ENCODE measurements at regions not wholly inside any gene's neighbourhood (a gene's known extent, or its start where the extent isn't known, plus 50 kb on each side); places are given as distances from the start of the nearest gene placed in this dataset.

DNA sequence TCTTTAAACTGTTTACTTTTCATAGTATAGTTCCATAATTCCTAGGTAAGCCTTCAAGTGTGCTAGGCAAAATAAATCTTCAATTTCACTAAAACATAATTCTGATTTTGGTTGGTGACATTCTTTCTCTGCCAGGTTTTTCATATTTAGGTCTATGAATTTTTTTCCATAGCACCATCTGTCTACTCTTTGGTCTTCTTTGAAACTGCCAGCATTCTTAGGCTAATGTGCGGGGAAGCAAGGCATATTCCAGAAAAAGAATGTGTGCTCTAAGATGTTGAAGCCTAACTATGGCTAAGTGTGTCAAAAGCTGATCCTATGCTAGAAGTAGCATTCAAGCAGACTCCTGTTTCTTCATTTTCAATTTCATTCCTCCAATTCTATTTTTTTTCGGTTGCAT, 213.9 kb upstream of the C11orf87 start:
- Histone ChIP-seq H4K20me1 (replicated peaks; ENCODE audit: control insufficient read depth, insufficient read depth, low read length) (no peaks in the 10 kb centered on the region), H3K4me2 (ENCODE audit: insufficient read depth, low read length) (no peak overlapping the region), H3K27ac (ENCODE audit: extremely low read depth, low read depth, low read length) (no peak overlapping the region), H3K9me1 (ENCODE audit: control insufficient read depth, insufficient read depth, low read length) (no peaks in the 10 kb centered on the region), H3K27me3 (ENCODE audit: control insufficient read depth in 2 of 2, insufficient read depth in 2 of 2, low read length in 2 of 2) (no peaks in the 10 kb centered on the region), H2AFZ (ENCODE audit: low read depth, low read length) (no peak overlapping the region), H3K79me2 (ENCODE audit: control insufficient read depth, insufficient read depth, low read length) (no peaks in the 10 kb centered on the region), H3K4me1 (replicated peaks in 1 of 2; ENCODE audit: control insufficient read depth in 2 of 2, insufficient read depth in 2 of 2, low read length in 2 of 2) (no peaks in the 10 kb centered on the region), H3K4me3 (no peak overlapping the region), H3K36me3 (ENCODE audit: control insufficient read depth, insufficient read depth, low read length) (no peaks in the 10 kb centered on the region), H3K9ac (ENCODE audit: insufficient read depth in 1 of 2, low read depth in 2 of 2, low read length in 2 of 2) (no peak overlapping the region), H3K9me3 (replicated peaks; ENCODE audit: control insufficient read depth, insufficient read depth, low read depth, low read length) (no peaks in the 10 kb centered on the region)
- ATAC-seq, result no peak
- WGBS (ENCODE audit: insufficient coverage, low coverage, missing lambda C conversion rate), result 3% methylated on average over 2 of the region's 2 CpGs
- TF ChIP-seq BRD4 (IDR thresholded peaks at IDR 0.05) (no peak), MTA3 (IDR thresholded peaks at IDR 0.05; ENCODE audit: borderline replicate concordance) (no peak), POLR2AphosphoS2 (IDR thresholded peaks at IDR 0.05; ENCODE audit: low read length) (no peak), CSDE1 (IDR thresholded peaks at IDR 0.05) (no peak), E4F1 (CRISPR knock-in tag; IDR thresholded peaks at IDR 0.05; ENCODE audit: borderline replicate concordance) (no peak), ARID2 (IDR thresholded peaks at IDR 0.05) (no peak)
- TF ChIP-seq, protein P1, sequence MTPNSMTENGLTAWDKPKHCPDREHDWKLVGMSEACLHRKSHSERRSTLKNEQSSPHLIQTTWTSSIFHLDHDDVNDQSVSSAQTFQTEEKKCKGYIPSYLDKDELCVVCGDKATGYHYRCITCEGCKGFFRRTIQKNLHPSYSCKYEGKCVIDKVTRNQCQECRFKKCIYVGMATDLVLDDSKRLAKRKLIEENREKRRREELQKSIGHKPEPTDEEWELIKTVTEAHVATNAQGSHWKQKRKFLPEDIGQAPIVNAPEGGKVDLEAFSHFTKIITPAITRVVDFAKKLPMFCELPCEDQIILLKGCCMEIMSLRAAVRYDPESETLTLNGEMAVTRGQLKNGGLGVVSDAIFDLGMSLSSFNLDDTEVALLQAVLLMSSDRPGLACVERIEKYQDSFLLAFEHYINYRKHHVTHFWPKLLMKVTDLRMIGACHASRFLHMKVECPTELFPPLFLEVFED (CRISPR knock-in tag; conservative IDR thresholded peaks at IDR 0.05), result no peak
- in situ Hi-C loops (cut with MboI), result no loop called here
- FAIRE-seq, result no peak
- CTCF ChIA-PET (ENCODE audit: low intra/inter-chr PET ratio), result no interaction called here
- no TSS peak for BruUV-seq (replicated peaks)
- POLR2A ChIA-PET, result no interaction called here
- no peak for DNase-seq (ENCODE audit: extremely low read depth in 1 of 4, low spot score in 3 of 4)
- intact Hi-C loops (cut with micrococcal nuclease), result no loop called here
